ENCODE measurements at regions not wholly inside any gene's neighbourhood (a gene's known extent, or its start where the extent isn't known, plus 50 kb on each side); places are given as distances from the start of the nearest gene placed in this dataset.

DNA sequence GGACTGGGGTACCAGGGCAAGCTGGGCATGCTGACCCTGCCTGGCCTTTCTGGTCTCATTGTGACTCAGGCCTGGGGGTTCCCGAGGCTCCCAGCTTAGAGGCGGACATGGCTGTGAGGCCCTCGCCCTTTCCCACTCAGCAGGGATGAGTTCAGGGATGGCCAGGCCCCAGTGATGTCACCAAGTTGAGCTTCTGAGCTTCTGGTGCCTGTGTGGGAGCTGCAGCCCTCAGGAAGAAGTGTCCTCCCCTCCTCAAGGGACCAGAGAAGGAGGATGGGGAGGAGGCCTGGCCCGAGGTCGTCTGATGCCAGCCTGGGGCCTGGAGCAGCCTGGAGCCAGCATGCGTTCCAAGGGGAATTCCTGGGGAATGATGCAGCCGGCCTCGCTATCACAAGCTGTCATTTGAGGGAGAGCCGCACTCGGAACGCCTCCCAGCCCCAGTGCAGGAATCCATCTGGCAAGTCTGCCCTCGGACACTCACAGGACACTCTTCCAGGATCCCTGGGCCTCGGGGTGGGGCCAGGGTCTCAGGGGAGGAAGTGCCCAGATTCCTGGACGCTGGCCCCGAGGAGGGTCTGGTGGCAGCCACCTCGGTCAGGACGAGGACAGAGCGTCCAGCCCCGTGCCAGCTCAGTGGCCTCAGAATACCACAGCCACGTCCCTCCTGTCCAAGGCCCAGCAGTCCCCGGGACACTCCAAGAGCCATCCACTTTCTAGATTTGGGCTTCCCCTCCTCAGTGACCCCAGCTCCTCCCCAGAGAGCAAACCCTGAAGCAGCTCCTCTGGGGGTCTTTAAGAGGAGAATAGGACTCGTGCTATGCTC lies 61.2 kb upstream of the GPC1 start:
- peak; percentile 93 for DNase-seq
- intact Hi-C loops (cut with micrococcal nuclease): loop anchor here (1.0 to 5.0 kb wide), 2 partner anchors 60 to 142 kb away; no protein-coding TSS in a partner anchor
- POLR2A ChIA-PET (ENCODE audit: unreplicated experiment): interaction anchor here (0.9 to 1.0 kb wide), 2 partner anchors 12 to 24 kb away, joined by 4 read pairs; no protein-coding TSS in a partner anchor

More for the DNA sequence above, 61.2 kb upstream of the GPC1 start:
- Histone ChIP-seq H3K4me2 (ENCODE audit: low read depth, low read length) (peak overlapping the region; percentile 2; the same call in 1 of the 2 replicates), H3K9me3 (ENCODE audit: control insufficient read depth, insufficient read depth, low read length) (no peaks in the 10 kb centered on the region; the same call in 1 of the 2 replicates), H2BK15ac (ENCODE audit: low read depth, low read length) (peak overlapping the region; percentile 92; the same call in 2 of the 3 replicates), H2BK20ac (ENCODE audit: low read depth, low read length) (peak overlapping the region; percentile 99), H2BK5ac (ENCODE audit: low read depth, low read length, poor library complexity, severe bottlenecking) (peak overlapping the region; percentile 93), H3K4me1 (ENCODE audit: control insufficient read depth, insufficient read depth, low read length) (peaks cover 29% of the 10 kb centered on the region), H3K4ac (ENCODE audit: low read depth, low read length) (peak overlapping the region; percentile 98), H3K27ac (ENCODE audit: insufficient read depth, low read length) (peak overlapping the region; percentile 83), H2AFZ (replicated peaks; ENCODE audit: low read length, poor library complexity) (peak overlapping the region; percentile 88), H4K8ac (ENCODE audit: low read depth in 2 of 2, low read length in 2 of 2) (peak overlapping the region; percentile 89 to 94), H2BK120ac (ENCODE audit: low read depth, low read length) (peak overlapping the region; percentile 99), H3K9me1 (ENCODE audit: insufficient read depth, low read length) (peaks cover 34% of the 10 kb centered on the region), H3K9ac (ENCODE audit: low read depth, low read length) (peak overlapping the region; percentile 24), H3K36me3 (ENCODE audit: control insufficient read depth, insufficient read depth, low read length) (no peaks in the 10 kb centered on the region), H2AK9ac (replicated peaks; ENCODE audit: low read depth, low read length, poor library complexity) (peak overlapping the region; percentile 97), H3K23ac (ENCODE audit: low read depth, low read length) (peak overlapping the region; percentile 92), H2AK5ac (ENCODE audit: low read depth, low read length) (peak overlapping the region; percentile 100), H3K27me3 (ENCODE audit: control insufficient read depth, insufficient read depth, low read length) (no peaks in the 10 kb centered on the region), H3K56ac (ENCODE audit: extremely low read depth, insufficient read depth, low read length) (peak overlapping the region; percentile 68), H4K5ac (ENCODE audit: low read depth, low read length) (peak overlapping the region; percentile 93), H3K79me1 (ENCODE audit: low read depth in 1 of 2, low read length in 2 of 2) (peaks cover 0 to 31% of the 10 kb centered on the region in 2 experiments; a peak in 1 of 4 replicates), H3K14ac (replicated peaks; ENCODE audit: low read depth, low read length) (peak overlapping the region; percentile 95), H4K20me1 (ENCODE audit: insufficient read depth, low read length) (no peaks in the 10 kb centered on the region), H3K18ac (ENCODE audit: low read depth, low read length) (peak overlapping the region; percentile 94), H3K4me3 (ENCODE audit: insufficient read depth, low read depth, low read length) (no peak overlapping the region), H4K91ac (ENCODE audit: insufficient read depth, low read depth, low read length) (peak overlapping the region; percentile 99)
- in situ Hi-C loops (cut with MboI; ENCODE audit: low sequenced_read_pairs): no loop called here
- CTCF ChIA-PET: interaction anchor here (0.7 to 0.8 kb wide), 2 partner anchors 72 to 230 kb away, joined by 3 read pairs; no protein-coding TSS in a partner anchor
- peak; percentile 67; the same call in 1 of the 2 replicates for TF ChIP-seq MXI1 (IDR thresholded peaks at IDR 0.05; ENCODE audit: borderline replicate concordance, low read depth, low read length)
- peak; percentile 83; the same call in 1 of the 2 replicates for TF ChIP-seq MAZ (IDR thresholded peaks at IDR 0.05; ENCODE audit: borderline replicate concordance, low read depth, low read length)
- TF ChIP-seq RFX5 (IDR thresholded peaks at IDR 0.05; ENCODE audit: low read depth, low read length): no peak; the same call in 1 of the 2 replicates
- TF ChIP-seq POLR2A (IDR thresholded peaks at IDR 0.05; ENCODE audit: low read depth, low read length): 0 out of 2 replicates have a peak, but pooled peaks have one; percentile 29
- peak; percentile 23; the same call in 1 of the 2 replicates for TF ChIP-seq NFE2L2 (IDR thresholded peaks at IDR 0.05; ENCODE audit: low read depth, low read length)
- peak; percentile 25 for TF ChIP-seq RAD21 (IDR thresholded peaks at IDR 0.05; ENCODE audit: low read length)
- TF ChIP-seq ELK1 (IDR thresholded peaks at IDR 0.05; ENCODE audit: borderline replicate concordance, low read depth, low read length): no peak
- TF ChIP-seq, protein P1, sequence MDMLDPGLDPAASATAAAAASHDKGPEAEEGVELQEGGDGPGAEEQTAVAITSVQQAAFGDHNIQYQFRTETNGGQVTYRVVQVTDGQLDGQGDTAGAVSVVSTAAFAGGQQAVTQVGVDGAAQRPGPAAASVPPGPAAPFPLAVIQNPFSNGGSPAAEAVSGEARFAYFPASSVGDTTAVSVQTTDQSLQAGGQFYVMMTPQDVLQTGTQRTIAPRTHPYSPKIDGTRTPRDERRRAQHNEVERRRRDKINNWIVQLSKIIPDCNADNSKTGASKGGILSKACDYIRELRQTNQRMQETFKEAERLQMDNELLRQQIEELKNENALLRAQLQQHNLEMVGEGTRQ (IDR thresholded peaks at IDR 0.05; ENCODE audit: low read depth, low read length): no peak
- TF ChIP-seq BHLHE40 (IDR thresholded peaks at IDR 0.05; ENCODE audit: low read depth, low read length): peak; percentile 43; the same call in 1 of the 2 replicates
- TF ChIP-seq RCOR1 (IDR thresholded peaks at IDR 0.05; ENCODE audit: insufficient replicate concordance, low read length): peak; percentile 82
- TF ChIP-seq FOS (IDR thresholded peaks at IDR 0.05; ENCODE audit: low read depth, low read length): peak; percentile 45
- dilution Hi-C loops (cut with HindIII; ENCODE audit: low sequenced_read_pairs, unreplicated experiment): no loop called here
- BruUV-seq (replicated peaks): no TSS peak
- peak; percentile 82 for ATAC-seq (ENCODE audit: low read depth)
- WGBS, 2 experiments (ENCODE audit: extremely low coverage in 2 of 2, insufficient read length in 1 of 2): 10% methylated on average over 11 of the region's 22 CpGs; no CpG with 5 or more reads in 1 of the 2 experiments

Measured in IMR-90 (cell line).